Lung (tissue), 11 donors: ENCODE measurements at regions not wholly inside any gene's neighbourhood (a gene's known extent, or its start where the extent isn't known, plus 50 kb on each side); places are given as distances from the start of the nearest gene placed in this dataset.

Source experiments
- ATAC-seq: fragments of 200-7000 bp; cut with Tn5 transposase; one replicate; pipeline ENCODE4 v1.9.1; 2020; ENCODE audit warnings: moderate number of reproducible peaks; ENCODE audit not compliant: insufficient read depth, low FRiP score
- DNase-seq, 3 donors: peaks; one replicate each; pipeline ENCODE4 v3.0.0-alpha.2; 2013 to 2017
- H3K27ac ChIP-seq, 2 donors: one replicate each; pipeline ENCODE4 v1.5.1; 2013; ENCODE audit warnings: mild to moderate bottlenecking in 2 of 2, moderate library complexity in 2 of 2, control low read depth in 1 of 2, inconsistent platforms in 1 of 2, low read depth in 1 of 2, low read length in 1 of 2
- H3K27me3 ChIP-seq, 3 donors: one replicate each; pipeline ENCODE4 v1.5.1; 2013; ENCODE audit warnings: low read length in 2 of 3; ENCODE audit not compliant: control insufficient read depth in 3 of 3, insufficient read depth in 3 of 3
- H3K36me3 ChIP-seq, 4 donors: one replicate each; pipeline ENCODE4 v1.5.1; 2013; ENCODE audit warnings: low read length in 4 of 4, mild to moderate bottlenecking in 1 of 4, moderate library complexity in 1 of 4; ENCODE audit not compliant: control insufficient read depth in 4 of 4, insufficient read depth in 4 of 4
- H3K4me1 ChIP-seq, 5 donors: one replicate each; pipeline ENCODE4 v1.5.1; 2013; ENCODE audit warnings: low read length in 5 of 5, mild to moderate bottlenecking in 2 of 5, moderate library complexity in 1 of 5; ENCODE audit not compliant: control insufficient read depth in 5 of 5, insufficient read depth in 5 of 5
- H3K4me3 ChIP-seq: one replicate; pipeline ENCODE4 v1.5.1; 2013; ENCODE audit warnings: mild to moderate bottlenecking, control low read depth, moderate library complexity
- H3K9ac ChIP-seq, 2 donors: one replicate each; pipeline ENCODE4 v1.5.1; 2013; ENCODE audit warnings: low read length in 2 of 2, control low read depth in 1 of 2; ENCODE audit not compliant: insufficient read depth in 1 of 2
- H3K9me3 ChIP-seq, 4 donors: one replicate each; pipeline ENCODE4 v1.5.1; 2013; ENCODE audit warnings: low read length in 3 of 4, mild to moderate bottlenecking in 1 of 4, moderate library complexity in 1 of 4; ENCODE audit not compliant: control insufficient read depth in 4 of 4, insufficient read depth in 3 of 4
- CTCF ChIP-seq: IDR thresholded peaks from 2 replicates; pipeline ENCODE4 v1.5.1; 2012; ENCODE audit warnings: mild to moderate bottlenecking; ENCODE audit errors: control extremely low read depth, extremely low read depth
- WGBS, 2 donors: extraction: QIAGEN DNeasy Blood & Tissue Kit; methylation state at CpG; one replicate each; pipeline ENCODE4 v1.1.7; 2013; 5-methylcytosine and 5-hydroxymethylcytosine counted together
- donor health status: control.
- donor health status: control.
- donor health status: Bipolar disorder and iron deficiency.
- donor health status: healthy.
- donor health status: DM: yes; HTN: yes; CAD: no.

- 80 to 83% methylated on average over 3 of the region's 3 CpGs for WGBS, 2 donors
- DNase-seq, result peak in 1 of 3 donors; percentile 62
- ATAC-seq, result peak; percentile 24
- H3K27me3 ChIP-seq, result no peaks in the 10 kb centered on the region
- TF ChIP-seq CTCF, result no peak
- peaks cover 0 to 3% (median 0%) of the 10 kb centered on the region in 5 donors for H3K4me1 ChIP-seq
- no peak overlapping the region for H3K27ac ChIP-seq
- no peaks in the 10 kb centered on the region for H3K36me3 ChIP-seq
- no peak overlapping the region for H3K4me3 ChIP-seq
- H3K9ac ChIP-seq, result no peak overlapping the region
- H3K9me3 ChIP-seq, result no peaks in the 10 kb centered on the region
Measured at GRCh38 chr12:20044846-20045245, 323.5 kb upstream of the PDE3A start.

DNA sequence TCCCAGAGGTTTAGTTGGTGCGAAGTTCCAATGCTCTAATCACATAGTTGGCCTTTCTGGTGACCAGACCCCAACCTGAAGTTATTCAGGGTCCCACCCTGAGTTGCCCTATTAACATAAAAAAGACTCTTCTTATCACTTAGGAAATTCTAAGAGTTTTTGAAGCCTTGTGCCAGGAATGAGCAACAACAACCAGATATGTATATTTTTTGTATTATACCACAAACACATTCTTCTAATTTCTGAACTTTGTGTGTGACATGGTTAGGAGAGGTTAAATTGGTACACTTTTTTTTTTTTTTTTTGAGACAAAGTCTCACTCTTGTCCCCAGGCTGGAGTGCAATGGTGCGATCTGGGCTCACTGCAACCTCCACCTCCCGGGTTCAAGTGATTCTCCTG lies 320.4 kb upstream of the PDE3A start:
- H3K27ac ChIP-seq, result no peak overlapping the region
- H3K27me3 ChIP-seq, result no peaks in the 10 kb centered on the region
- no peaks in the 10 kb centered on the region for H3K36me3 ChIP-seq
- no peak overlapping the region for H3K4me3 ChIP-seq
- DNase-seq (no peak), ATAC-seq (no peak)
- H3K4me1 ChIP-seq, result peaks cover 0 to 5% (median 2%) of the 10 kb centered on the region in 5 donors
- H3K9ac ChIP-seq, result no peak overlapping the region
- no peaks in the 10 kb centered on the region for H3K9me3 ChIP-seq
- WGBS, 2 donors, result 98 to 99% methylated on average over 3 of the region's 3 CpGs
- no peak for TF ChIP-seq CTCF

DNA sequence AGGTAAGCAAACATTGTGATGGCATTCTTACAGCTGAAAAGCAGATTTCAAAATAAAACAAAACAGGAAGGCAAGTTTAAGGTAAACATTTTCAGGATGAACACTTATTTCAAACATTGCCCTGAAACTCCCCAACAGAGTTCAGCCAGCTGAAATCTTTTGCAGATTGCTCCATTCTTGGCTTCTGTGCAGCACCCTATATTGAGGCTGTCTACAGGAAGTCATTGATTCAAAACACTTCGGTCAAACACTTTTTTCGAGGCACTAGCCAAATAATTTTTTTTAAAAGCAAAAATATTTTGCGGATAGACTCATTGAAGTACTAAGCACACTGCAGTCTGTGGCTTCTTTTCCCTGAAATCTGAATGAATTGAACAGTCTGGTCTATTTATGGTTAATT lies 318.1 kb upstream of the PDE3A start:
- DNase-seq (peak in 2 of 3 donors; percentile 47 to 73), ATAC-seq (no peak)
- no peak for TF ChIP-seq CTCF
- H3K27me3 ChIP-seq, result no peaks in the 10 kb centered on the region
- no peak overlapping the region for H3K27ac ChIP-seq
- no peak overlapping the region for H3K9ac ChIP-seq
- 35 to 70% methylated on average over 3 of the region's 3 CpGs for WGBS, 2 donors
- H3K36me3 ChIP-seq, result no peaks in the 10 kb centered on the region
- H3K9me3 ChIP-seq, result no peaks in the 10 kb centered on the region
- no peak overlapping the region for H3K4me3 ChIP-seq
- H3K4me1 ChIP-seq, result peaks cover 0 to 5% (median 0%) of the 10 kb centered on the region in 5 donors

GRCh38 chr12:20053782-20054181 lies 314.6 kb upstream of the PDE3A start:
- ATAC-seq, result no peak
- no peak for TF ChIP-seq CTCF
- H3K36me3 ChIP-seq, result no peaks in the 10 kb centered on the region
- no peaks in the 10 kb centered on the region for H3K27me3 ChIP-seq
- no peak overlapping the region for H3K9ac ChIP-seq
- no peak for DNase-seq
- WGBS, 2 donors, result 89 to 94% methylated on average over 1 of the region's 1 CpG
- no peak overlapping the region for H3K4me3 ChIP-seq
- H3K4me1 ChIP-seq, result peaks cover 0 to 5% (median 0%) of the 10 kb centered on the region in 5 donors
- H3K27ac ChIP-seq, result no peak overlapping the region
- no peaks in the 10 kb centered on the region for H3K9me3 ChIP-seq
